T-cell (primary cell): ENCODE measurements at regions not wholly inside any gene's neighbourhood (a gene's known extent, or its start where the extent isn't known, plus 50 kb on each side); places are given as distances from the start of the nearest gene placed in this dataset.

Source experiments
- ATAC-seq, 4 experiments: fragments of 200-7000 bp in 3 of 4; fragments of 150-1000 bp in 1 of 4; cut with Tn5 transposase; replicated peaks in 1 of 4; 1 replicate in 3 of 4; 2 replicates in 1 of 4; pipeline ENCODE4 v1.10.0; 2021; ENCODE audit warnings: moderate library complexity in 3 of 4, mild to moderate bottlenecking in 2 of 4, moderate number of reproducible peaks in 1 of 4
- CTCF ChIA-PET, 2 donors: fragments of 300-600 bp; sonication (Branson Sonifier 250); formaldehyde crosslinking; loops; one replicate each; lab custom pipeline; 2022; ENCODE audit warnings: antibody characterized with exemption in 2 of 2; lab: Charles Lee
- POLR2A ChIA-PET, 2 donors: fragments of 300-600 bp; sonication (Branson Sonifier 250); formaldehyde crosslinking; loops; one replicate each; lab custom pipeline; 2022; ENCODE audit warnings: antibody characterized with exemption in 2 of 2; lab: Charles Lee
- DNase-seq, 35 experiments: peaks; one replicate each; pipeline versions ENCODE4 v3.0.0 to v3.0.0-alpha.2; 2013 to 2023
- H3K27ac ChIP-seq: one replicate; pipeline ENCODE4 v1.5.1; 2013; ENCODE audit warnings: low read length
- H3K27me3 ChIP-seq, 2 experiments: replicated peaks in 1 of 2; 1 replicate in 1 of 2; 2 replicates in 1 of 2; pipeline versions ENCODE4 v1.6.1 to v1.7.0; 2013; ENCODE audit warnings: low read length in 1 of 2, mixed read lengths in 1 of 2; ENCODE audit not compliant: control insufficient read depth in 2 of 2, insufficient read depth in 2 of 2; ENCODE audit errors: extremely low read depth in 1 of 2
- H3K36me3 ChIP-seq, 2 donors: 1 replicate in 1 of 2; 2 replicates in 1 of 2; pipeline versions ENCODE4 v1.6.1 to v1.7.0; 2013; ENCODE audit warnings: low read length in 1 of 2; ENCODE audit not compliant: control insufficient read depth in 2 of 2, insufficient read depth in 1 of 2; ENCODE audit errors: extremely low read depth in 1 of 2
- H3K4me1 ChIP-seq, 2 experiments: 1 replicate in 1 of 2; 2 replicates in 1 of 2; pipeline versions ENCODE4 v1.6.1 to v1.7.0; 2013; ENCODE audit warnings: low read length in 2 of 2, mixed read lengths in 1 of 2; ENCODE audit not compliant: insufficient read depth in 2 of 2, control insufficient read depth in 1 of 2; ENCODE audit errors: extremely low read depth in 1 of 2
- H3K4me3 ChIP-seq, 2 donors: 1 replicate in 1 of 2; 2 replicates in 1 of 2; pipeline versions ENCODE4 v1.5.1 to v1.7.0; 2013; ENCODE audit warnings: mild to moderate bottlenecking in 2 of 2, low read length in 1 of 2, moderate library complexity in 1 of 2; ENCODE audit not compliant: control insufficient read depth in 1 of 2; ENCODE audit errors: extremely low read depth in 1 of 2
- H3K9me3 ChIP-seq: 2 replicates; pipeline ENCODE4 v1.7.0; 2013
- H3K27ac Mint-ChIP-seq, 2 donors: one replicate each; pipeline ENCODE4 v1.8.0; 2020 to 2021; ENCODE audit warnings: mild to moderate bottlenecking in 2 of 2, mixed read lengths in 2 of 2
- H3K27me3 Mint-ChIP-seq, 2 donors: one replicate each; pipeline ENCODE4 v1.8.0; 2021 to 2022; ENCODE audit warnings: mixed read lengths in 2 of 2
- H3K36me3 Mint-ChIP-seq: one replicate; pipeline ENCODE4 v1.8.0; 2021; ENCODE audit warnings: mixed read lengths
- H3K4me1 Mint-ChIP-seq, 3 donors: one replicate each; pipeline ENCODE4 v1.8.0; 2020 to 2022; ENCODE audit warnings: mixed read lengths in 3 of 3, mild to moderate bottlenecking in 1 of 3
- H3K4me3 Mint-ChIP-seq, 3 donors: one replicate each; pipeline ENCODE4 v1.8.0; 2020 to 2022; ENCODE audit warnings: mild to moderate bottlenecking in 3 of 3, mixed read lengths in 3 of 3, moderate library complexity in 3 of 3
- H3K9me3 Mint-ChIP-seq, 3 donors: one replicate each; pipeline ENCODE4 v1.8.0; 2020 to 2022; ENCODE audit warnings: mixed read lengths in 3 of 3
- WGBS: methylation state at CpG from one replicate; pipeline ENCODE4 v1.1.5; 2013; ENCODE audit warnings: missing lambda C conversion rate; ENCODE audit not compliant: insufficient coverage; 5-methylcytosine and 5-hydroxymethylcytosine counted together

DNA sequence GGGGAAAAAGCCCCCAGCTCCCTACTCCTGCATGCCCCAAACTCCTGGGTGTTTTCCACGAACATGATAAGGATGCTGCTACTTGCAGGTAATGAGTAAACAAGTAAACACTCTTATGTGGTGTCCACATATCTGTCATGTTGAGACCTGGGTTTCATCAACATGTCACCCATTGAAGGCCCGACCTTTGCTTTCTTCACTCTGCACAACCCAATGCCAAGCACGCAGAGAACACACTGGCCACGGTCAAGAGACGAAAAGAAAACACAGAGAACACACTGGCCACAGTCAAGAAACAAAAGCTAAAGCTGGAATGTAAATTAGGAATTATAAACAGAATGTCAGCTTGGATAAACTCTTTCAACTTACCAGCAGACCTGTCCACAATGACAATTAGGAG is 143.1 kb downstream of the TTC32 start:
- Histone ChIP-seq H3K4me1 (no peaks in the 10 kb centered on the region), H3K27me3 (peaks cover 0 to 5% of the 10 kb centered on the region in 2 experiments), H3K4me3 (no peak overlapping the region), H3K36me3 (no peaks in the 10 kb centered on the region), H3K27ac (no peak overlapping the region), H3K9me3 (no peaks in the 10 kb centered on the region)
- 60% methylated on average over 1 of the region's 5 CpGs for WGBS
- H3K27me3 Mint-ChIP-seq = peaks cover 7 to 28% of the 10 kb centered on the region in 2 donors
- DNase-seq (no peak), ATAC-seq (no peak)
- H3K27ac Mint-ChIP-seq = no peak overlapping the region
- ChIA-PET CTCF (no interaction called here), POLR2A (no interaction called here)
- H3K9me3 Mint-ChIP-seq = peaks cover 0 to 5% (median 0%) of the 10 kb centered on the region in 3 donors
- no peaks in the 10 kb centered on the region for H3K4me1 Mint-ChIP-seq
- H3K36me3 Mint-ChIP-seq = no peaks in the 10 kb centered on the region
- H3K4me3 Mint-ChIP-seq = no peak overlapping the region

DNA sequence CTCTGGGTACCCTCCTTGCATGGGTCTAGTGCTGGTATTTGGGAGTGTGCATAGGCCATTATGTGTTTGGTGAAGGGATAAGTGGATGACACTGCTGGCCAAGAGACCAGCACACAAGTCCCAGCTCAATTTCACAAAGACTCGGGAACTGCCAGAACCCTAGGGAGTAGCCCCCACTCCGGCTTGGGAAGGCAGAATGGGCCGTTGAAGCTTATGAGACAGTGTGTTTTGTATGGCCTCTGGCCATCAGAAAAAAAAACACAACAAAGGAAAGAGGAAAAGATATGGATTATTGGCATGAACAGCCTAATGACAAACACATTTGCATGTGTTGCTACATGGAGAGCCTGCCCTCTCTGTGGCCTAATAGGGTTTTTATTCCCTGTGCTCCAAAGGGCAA is 144.2 kb downstream of the TTC32 start:
- Mint-ChIP-seq H3K4me1 (no peaks in the 10 kb centered on the region), H3K4me3 (no peak overlapping the region), H3K36me3 (no peaks in the 10 kb centered on the region), H3K9me3 (peaks cover 0 to 5% (median 0%) of the 10 kb centered on the region in 3 donors), H3K27ac (no peak overlapping the region), H3K27me3 (peaks cover 7 to 39% of the 10 kb centered on the region in 2 donors)
- ATAC-seq (no peak), DNase-seq (no peak)
- no peak overlapping the region for H3K4me3 ChIP-seq
- POLR2A ChIA-PET = no interaction called here
- H3K9me3 ChIP-seq = no peaks in the 10 kb centered on the region
- H3K27me3 ChIP-seq = no peaks in the 10 kb centered on the region
- CTCF ChIA-PET = no interaction called here
- no peaks in the 10 kb centered on the region for H3K36me3 ChIP-seq
- WGBS = 60% methylated on average over 1 of the region's 3 CpGs
- no peaks in the 10 kb centered on the region for H3K4me1 ChIP-seq
- H3K27ac ChIP-seq = no peak overlapping the region

DNA sequence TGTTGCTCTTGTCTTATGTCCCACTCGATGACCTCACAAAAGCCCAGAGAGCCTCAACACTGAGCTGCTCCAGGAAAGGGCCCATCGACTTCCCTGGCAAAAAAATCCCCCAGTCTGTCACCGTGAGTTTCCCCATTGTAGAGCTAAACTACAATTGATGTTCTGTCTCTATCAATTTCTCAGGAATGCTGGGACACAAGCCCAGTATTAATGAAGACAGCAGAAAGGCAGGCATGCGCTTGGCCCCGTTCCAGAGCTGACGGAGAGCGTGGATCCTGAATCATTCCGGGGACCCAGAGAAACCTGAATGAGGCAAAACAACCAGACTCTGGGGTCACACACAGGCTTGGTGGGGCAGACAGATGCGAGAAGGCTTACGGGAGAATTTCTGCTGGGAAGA is 146.9 kb downstream of the TTC32 start:
- 89% methylated on average over 8 of the region's 10 CpGs for WGBS
- CTCF ChIA-PET = no interaction called here
- Histone ChIP-seq H3K4me1 (no peaks in the 10 kb centered on the region), H3K4me3 (no peak overlapping the region), H3K36me3 (no peaks in the 10 kb centered on the region), H3K27me3 (peaks cover 0 to 9% of the 10 kb centered on the region in 2 experiments), H3K27ac (no peak overlapping the region), H3K9me3 (no peaks in the 10 kb centered on the region)
- H3K4me3 Mint-ChIP-seq = no peak overlapping the region
- peaks cover 0 to 5% (median 0%) of the 10 kb centered on the region in 3 donors for H3K9me3 Mint-ChIP-seq
- peaks cover 10 to 49% of the 10 kb centered on the region in 2 donors for H3K27me3 Mint-ChIP-seq
- no peak overlapping the region for H3K27ac Mint-ChIP-seq
- H3K4me1 Mint-ChIP-seq = no peaks in the 10 kb centered on the region
- no peak for DNase-seq
- ATAC-seq = no peak
- H3K36me3 Mint-ChIP-seq = no peaks in the 10 kb centered on the region
- POLR2A ChIA-PET = no interaction called here

DNA sequence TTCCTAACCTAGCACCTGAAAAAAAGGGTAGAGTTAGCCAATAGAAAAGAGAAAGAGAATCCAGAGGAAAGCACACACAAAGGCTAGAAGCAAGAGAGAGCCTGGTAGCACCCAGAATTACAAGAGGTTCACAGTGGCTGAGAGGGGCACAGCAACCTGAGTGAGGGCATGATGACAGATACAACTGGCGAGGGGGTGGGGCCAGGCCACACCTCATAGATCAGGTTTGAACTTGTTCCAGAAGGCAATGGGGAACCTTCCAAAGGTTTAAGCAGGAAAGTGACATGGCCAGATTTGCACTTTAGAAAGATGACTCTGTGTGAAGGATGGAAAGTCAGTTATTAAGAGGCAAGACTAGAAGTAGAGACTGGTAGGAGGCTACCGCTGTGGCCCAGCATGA is 148.0 kb downstream of the TTC32 start:
- H3K36me3 ChIP-seq = no peaks in the 10 kb centered on the region
- ChIA-PET CTCF (no interaction called here), POLR2A (no interaction called here)
- 85% methylated on average over 2 of the region's 2 CpGs for WGBS
- DNase-seq (no peak), ATAC-seq (no peak)
- H3K27ac Mint-ChIP-seq = no peak overlapping the region
- H3K4me1 Mint-ChIP-seq = no peaks in the 10 kb centered on the region
- H3K9me3 ChIP-seq = no peaks in the 10 kb centered on the region
- H3K4me1 ChIP-seq = no peaks in the 10 kb centered on the region
- H3K36me3 Mint-ChIP-seq = no peaks in the 10 kb centered on the region
- H3K27me3 ChIP-seq = peaks cover 0 to 10% of the 10 kb centered on the region in 2 experiments
- peaks cover 0 to 5% (median 0%) of the 10 kb centered on the region in 3 donors for H3K9me3 Mint-ChIP-seq
- H3K27ac ChIP-seq = no peak overlapping the region
- no peak overlapping the region for H3K4me3 Mint-ChIP-seq
- H3K27me3 Mint-ChIP-seq = peaks cover 11 to 49% of the 10 kb centered on the region in 2 donors
- H3K4me3 ChIP-seq = no peak overlapping the region

DNA sequence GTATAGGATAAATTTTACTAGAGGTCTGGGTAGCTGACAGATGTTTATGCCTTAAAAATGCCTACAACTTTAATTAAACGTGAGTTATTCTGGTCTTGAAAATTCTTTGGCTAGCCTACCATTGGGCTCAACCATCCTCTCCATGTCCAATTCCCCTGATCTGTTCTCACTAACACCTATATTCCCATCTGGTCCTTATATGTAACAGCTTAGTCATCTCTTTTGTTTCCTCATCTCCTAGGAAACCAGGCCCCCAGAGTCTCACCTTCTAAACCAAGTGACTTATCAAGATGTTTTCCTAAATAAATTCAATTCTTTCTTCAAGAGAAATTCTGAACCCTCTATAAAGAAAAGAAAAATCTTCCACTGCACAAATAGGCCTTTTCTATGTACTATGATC is 148.5 kb downstream of the TTC32 start:
- Mint-ChIP-seq H3K9me3 (peaks cover 0 to 5% (median 0%) of the 10 kb centered on the region in 3 donors), H3K27ac (no peak overlapping the region), H3K36me3 (no peaks in the 10 kb centered on the region), H3K4me3 (no peak overlapping the region), H3K4me1 (no peaks in the 10 kb centered on the region), H3K27me3 (peaks cover 11 to 46% of the 10 kb centered on the region in 2 donors)
- WGBS = 90% methylated on average over 1 of the region's 1 CpG
- Histone ChIP-seq H3K4me1 (no peaks in the 10 kb centered on the region), H3K27me3 (peaks cover 0 to 10% of the 10 kb centered on the region in 2 experiments), H3K36me3 (no peaks in the 10 kb centered on the region), H3K9me3 (no peaks in the 10 kb centered on the region), H3K4me3 (no peak overlapping the region), H3K27ac (no peak overlapping the region)
- ATAC-seq (no peak), DNase-seq (no peak)
- ChIA-PET POLR2A (no interaction called here), CTCF (no interaction called here)

DNA sequence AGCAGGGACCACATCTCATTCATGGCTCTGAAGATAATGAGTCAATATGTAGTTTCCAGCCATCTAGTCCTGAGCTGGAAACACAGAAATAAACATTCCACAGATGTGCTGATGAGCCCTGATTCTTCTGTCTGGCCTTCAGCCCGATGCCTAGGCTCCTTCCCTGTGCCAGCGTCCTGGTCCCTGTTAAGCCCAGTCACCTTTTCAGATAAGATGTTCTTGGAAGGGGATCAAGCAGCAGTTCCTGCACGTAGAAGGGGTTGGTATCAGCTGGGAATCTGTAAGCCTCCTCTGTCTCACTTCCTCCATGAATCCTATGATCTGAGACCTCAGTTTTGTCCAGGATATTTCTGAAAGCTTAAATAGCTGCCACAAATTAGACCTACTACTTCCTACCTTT is 149.3 kb downstream of the TTC32 start:
- H3K4me3 ChIP-seq = no peak overlapping the region
- Mint-ChIP-seq H3K27ac (no peak overlapping the region), H3K9me3 (peaks cover 0 to 5% (median 0%) of the 10 kb centered on the region in 3 donors), H3K4me3 (no peak overlapping the region), H3K4me1 (no peaks in the 10 kb centered on the region), H3K36me3 (no peaks in the 10 kb centered on the region), H3K27me3 (peaks cover 11 to 46% of the 10 kb centered on the region in 2 donors)
- ATAC-seq (no peak), DNase-seq (no peak)
- no peaks in the 10 kb centered on the region for H3K9me3 ChIP-seq
- ChIA-PET CTCF (no interaction called here), POLR2A (no interaction called here)
- no peak overlapping the region for H3K27ac ChIP-seq
- H3K36me3 ChIP-seq = no peaks in the 10 kb centered on the region
- WGBS = 59% methylated on average over 3 of the region's 3 CpGs
- peaks cover 0 to 10% of the 10 kb centered on the region in 2 experiments for H3K27me3 ChIP-seq
- no peaks in the 10 kb centered on the region for H3K4me1 ChIP-seq

DNA sequence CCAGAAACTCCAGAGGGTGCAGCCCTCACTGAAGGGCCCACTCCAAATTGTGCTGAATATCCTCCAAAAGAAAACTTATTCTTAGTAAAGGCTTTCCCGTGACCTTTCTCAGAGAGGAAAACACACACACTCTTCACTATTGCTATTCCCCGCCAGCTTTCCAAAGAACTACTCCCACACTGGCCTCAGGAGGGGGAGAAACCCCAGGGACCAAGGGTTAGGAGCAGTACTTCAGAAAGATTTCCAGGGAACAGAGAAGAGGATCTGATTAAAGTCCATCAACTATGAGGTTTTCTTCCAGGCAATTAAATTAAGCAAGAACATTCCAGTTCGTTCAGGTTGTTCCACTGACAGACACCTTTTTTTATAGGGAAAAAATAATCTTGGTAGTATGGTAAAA is 150.2 kb downstream of the TTC32 start:
- POLR2A ChIA-PET = no interaction called here
- Mint-ChIP-seq H3K4me1 (no peaks in the 10 kb centered on the region), H3K27me3 (peaks cover 11 to 39% of the 10 kb centered on the region in 2 donors), H3K4me3 (no peak overlapping the region), H3K9me3 (no peaks in the 10 kb centered on the region), H3K36me3 (no peaks in the 10 kb centered on the region), H3K27ac (no peak overlapping the region)
- H3K36me3 ChIP-seq = no peaks in the 10 kb centered on the region
- DNase-seq (no peak), ATAC-seq (no peak)
- H3K27me3 ChIP-seq = peaks cover 0 to 15% of the 10 kb centered on the region in 2 experiments
- CTCF ChIA-PET = no interaction called here
- H3K4me1 ChIP-seq = no peaks in the 10 kb centered on the region
- no peak overlapping the region for H3K27ac ChIP-seq
- no peaks in the 10 kb centered on the region for H3K9me3 ChIP-seq
- no peak overlapping the region for H3K4me3 ChIP-seq
- no CpG with 5 or more reads among the region's 3 CpGs for WGBS
